H1 (cell line): ENCODE measurements at regions not wholly inside any gene's neighbourhood (a gene's known extent, or its start where the extent isn't known, plus 50 kb on each side); places are given as distances from the start of the nearest gene placed in this dataset.

Experiments used
- CTCF ChIA-PET: fragments of 300-600 bp; sonication (Branson Sonifier 250); formaldehyde crosslinking; loops from one replicate; lab custom pipeline; 2021; ENCODE audit not compliant: partially characterized antibody; lab: Charles Lee
- POLR2A ChIA-PET: fragments of 300-600 bp; sonication (Branson Sonifier 250); formaldehyde crosslinking; loops from one replicate; lab custom pipeline; 2021; ENCODE audit warnings: inconsistent platforms; ENCODE audit not compliant: partially characterized antibody; lab: Charles Lee
- DNase-seq, 2 experiments: peaks; one replicate each; pipeline versions ENCODE4 v3.0.0 to v3.0.0-alpha.2; 2010 to 2022; ENCODE audit warnings: low spot score in 2 of 2, low read depth in 1 of 2, mixed read lengths in 1 of 2
- FAIRE-seq: peaks from 2 replicates; lab custom pipeline; 2011; peaks lifted over from hg19 to GRCh38; lab: Jason Lieb, UNC
- H2AFZ ChIP-seq: 2 replicates; pipeline ENCODE4 v1.8.1; 2012; ENCODE audit warnings: low read length, inconsistent platforms
- H2AK5ac ChIP-seq: 2 replicates; pipeline ENCODE4 v1.6.1; 2013; ENCODE audit warnings: low read depth, low read length
- H2BK120ac ChIP-seq: replicated peaks from 2 replicates; pipeline ENCODE3; 2013; ENCODE audit warnings: low read depth, low read length, inconsistent platforms
- H2BK12ac ChIP-seq: 2 replicates; pipeline ENCODE4 v1.6.1; 2013; ENCODE audit warnings: low read depth, low read length
- H2BK15ac ChIP-seq: 2 replicates; pipeline ENCODE4 v1.6.1; 2013; ENCODE audit warnings: low read length
- H2BK20ac ChIP-seq: 2 replicates; pipeline ENCODE4 v1.6.1; 2013; ENCODE audit warnings: low read length
- H2BK5ac ChIP-seq: 2 replicates; pipeline ENCODE4 v1.6.1; 2013; ENCODE audit warnings: low read depth, low read length
- H3K14ac ChIP-seq: 2 replicates; pipeline ENCODE4 v1.6.1; 2013; ENCODE audit warnings: inconsistent platforms; ENCODE audit not compliant: insufficient read length
- H3K18ac ChIP-seq: 2 replicates; pipeline ENCODE4 v1.6.1; 2013; ENCODE audit warnings: low read length; ENCODE audit errors: extremely low read depth
- H3K23ac ChIP-seq: 2 replicates; pipeline ENCODE4 v1.6.1; 2013; ENCODE audit warnings: inconsistent platforms; ENCODE audit not compliant: insufficient read length
- H3K23me2 ChIP-seq: 2 replicates; pipeline ENCODE4 v1.6.1; 2013; ENCODE audit warnings: low read depth, low read length
- H3K27ac ChIP-seq: 2 replicates; pipeline ENCODE4 v1.6.1; 2011; ENCODE audit warnings: low read depth, low read length, inconsistent platforms
- H3K27me3 ChIP-seq, 4 experiments: replicated peaks in 1 of 4; 1 replicate in 1 of 4; 2 replicates in 3 of 4; pipeline versions ENCODE4 v1.6.1 to v1.8.1; 2011 to 2013; ENCODE audit warnings: low read length in 3 of 4, mild to moderate bottlenecking in 3 of 4, inconsistent platforms in 2 of 4, mixed read lengths in 2 of 4, moderate library complexity in 1 of 4; ENCODE audit not compliant: control insufficient read depth in 3 of 4, insufficient read depth in 3 of 4; ENCODE audit errors: extremely low read depth in 1 of 4
- H3K36me3 ChIP-seq, 4 experiments: 2 replicates each; pipeline versions ENCODE4 v1.6.1 to v1.8.1; 2011 to 2013; ENCODE audit warnings: mild to moderate bottlenecking in 4 of 4, low read length in 3 of 4, moderate library complexity in 2 of 4, control low read depth in 1 of 4, inconsistent platforms in 1 of 4; ENCODE audit not compliant: insufficient read depth in 4 of 4, control insufficient read depth in 2 of 4
- H3K4ac ChIP-seq: replicated peaks from 2 replicates; pipeline ENCODE3; 2013; ENCODE audit warnings: low read length, low read depth, mixed read lengths, inconsistent platforms; ENCODE audit not compliant: insufficient read length
- H3K4me1 ChIP-seq, 4 experiments: replicated peaks in 1 of 4; 1 replicate in 1 of 4; 2 replicates in 3 of 4; pipeline versions ENCODE4 v1.6.1 to v1.8.1; 2011 to 2013; ENCODE audit warnings: low read length in 3 of 4, inconsistent platforms in 2 of 4, mixed read lengths in 1 of 4; ENCODE audit not compliant: insufficient read depth in 4 of 4, control insufficient read depth in 3 of 4
- H3K4me2 ChIP-seq, 2 experiments: 2 replicates each; pipeline versions ENCODE4 v1.6.1 to v1.8.1; 2011 to 2013; ENCODE audit warnings: low read depth in 2 of 2, low read length in 2 of 2, control low read depth in 1 of 2, inconsistent platforms in 1 of 2, mild to moderate bottlenecking in 1 of 2; ENCODE audit not compliant: insufficient read depth in 1 of 2
- H3K4me3 ChIP-seq, 4 experiments: fragments of 200-600, 300-600 bp in 1 of 4; sonication (generic), shearing (Covaris generic), sonication (Bioruptor Twin) in 1 of 4; 2 replicates each; pipeline versions ENCODE4 v1.5.1 to v1.8.1; 2011 to 2016; ENCODE audit warnings: low read length in 4 of 4, low read depth in 3 of 4, control low read depth in 2 of 4, inconsistent platforms in 2 of 4, mild to moderate bottlenecking in 2 of 4, mixed read lengths in 1 of 4, moderate library complexity in 1 of 4; ENCODE audit not compliant: insufficient read depth in 2 of 4; ENCODE audit errors: extremely low read depth in 1 of 4
- H3K56ac ChIP-seq: replicated peaks from 2 replicates; pipeline ENCODE3; 2013; ENCODE audit warnings: low read depth, mild to moderate bottlenecking, mixed read lengths, low read length, inconsistent platforms; ENCODE audit not compliant: insufficient read length
- H3K79me1 ChIP-seq: 2 replicates; pipeline ENCODE4 v1.6.1; 2013; ENCODE audit warnings: low read depth, low read length, control low read depth
- H3K79me2 ChIP-seq, 2 experiments: 2 replicates each; pipeline versions ENCODE4 v1.6.1 to v1.8.1; 2012 to 2013; ENCODE audit warnings: low read length in 2 of 2, mild to moderate bottlenecking in 2 of 2, inconsistent platforms in 1 of 2; ENCODE audit not compliant: insufficient read depth in 2 of 2, control insufficient read depth in 1 of 2
- H3K9ac ChIP-seq, 4 experiments: replicated peaks in 1 of 4; 1 replicate in 1 of 4; 2 replicates in 3 of 4; pipeline versions ENCODE4 v1.6.1 to v1.8.1; 2011 to 2013; ENCODE audit warnings: low read depth in 3 of 4, low read length in 3 of 4, control low read depth in 2 of 4, mild to moderate bottlenecking in 2 of 4, moderate library complexity in 2 of 4, inconsistent platforms in 1 of 4; ENCODE audit errors: extremely low read depth in 1 of 4
- H3K9me3 ChIP-seq, 2 experiments: 2 replicates each; pipeline versions ENCODE4 v1.6.1 to v1.8.1; 2012 to 2013; ENCODE audit warnings: mild to moderate bottlenecking in 2 of 2, moderate library complexity in 2 of 2, control low read depth in 1 of 2, inconsistent platforms in 1 of 2, low read depth in 1 of 2, low read length in 1 of 2, mixed read lengths in 1 of 2; ENCODE audit not compliant: insufficient read depth in 2 of 2
- H4K20me1 ChIP-seq, 2 experiments: replicated peaks in 1 of 2; 2 replicates each; pipeline versions ENCODE3 to v1.8.1; 2011 to 2013; ENCODE audit warnings: inconsistent platforms in 2 of 2, low read length in 2 of 2, mild to moderate bottlenecking in 1 of 2; ENCODE audit not compliant: insufficient read depth in 2 of 2, control insufficient read depth in 1 of 2
- H4K5ac ChIP-seq: 2 replicates; pipeline ENCODE4 v1.6.1; 2013; ENCODE audit warnings: low read length, low read depth, mixed read lengths, inconsistent platforms; ENCODE audit not compliant: insufficient read length
- H4K8ac ChIP-seq: 2 replicates; pipeline ENCODE4 v1.8.0; 2013; ENCODE audit warnings: mild to moderate bottlenecking, moderate library complexity, low read length, inconsistent platforms; ENCODE audit not compliant: insufficient read depth; ENCODE audit errors: extremely low read depth
- H4K91ac ChIP-seq: replicated peaks from 2 replicates; pipeline ENCODE3; 2013; ENCODE audit warnings: low read length, mixed read lengths, inconsistent platforms; ENCODE audit not compliant: insufficient read length
- CHD1 ChIP-seq: IDR thresholded peaks from 2 replicates; pipeline ENCODE4 v1.6.1; 2012; ENCODE audit warnings: low read depth, low read length, improper control_type of control experiment
- GABPA ChIP-seq: IDR thresholded peaks from 2 replicates; pipeline ENCODE4 v1.6.1; 2011; ENCODE audit warnings: mild to moderate bottlenecking, low read length, moderate library complexity, borderline replicate concordance; ENCODE audit not compliant: insufficient read depth
- RFX5 ChIP-seq: IDR thresholded peaks from 2 replicates; pipeline ENCODE4 v1.6.1; 2011; ENCODE audit warnings: low read depth, low read length, improper control_type of control experiment, borderline replicate concordance
- SIRT6 ChIP-seq: IDR thresholded peaks from one replicate; pipeline ENCODE4 v1.7.1; 2012; ENCODE audit warnings: low read length, inconsistent platforms
- SP2 ChIP-seq: IDR thresholded peaks from 2 replicates; pipeline ENCODE4 v1.6.1; 2012; ENCODE audit warnings: mild to moderate bottlenecking, low read length, inconsistent platforms
- SP4 ChIP-seq: IDR thresholded peaks from 2 replicates; pipeline ENCODE4 v1.6.1; 2012; ENCODE audit warnings: low read length, inconsistent platforms
- SUZ12 ChIP-seq: fragments of 200-600 bp; sonication (generic); IDR thresholded peaks from 2 replicates; pipeline ENCODE4 v1.6.1; 2012; ENCODE audit warnings: mild to moderate bottlenecking, inconsistent platforms, low read length, moderate library complexity, mixed read lengths
- whole genome bisulfite sequencing, 2 experiments: shearing (Covaris generic) in 1 of 2; methylation state at CpG; one replicate each; pipeline versions ENCODE4 v1.1.6 to v1.1.7; 2013 to 2015; ENCODE audit warnings: low lambda C conversion rate in 2 of 2, mixed read lengths in 2 of 2, inconsistent platforms in 1 of 2, low coverage in 1 of 2, missing lambda C conversion rate in 1 of 2; ENCODE audit not compliant: insufficient replicate concordance in 2 of 2, insufficient coverage in 1 of 2, insufficient read length in 1 of 2; ENCODE audit errors: extremely low coverage in 1 of 2, missing lambda C conversion rate in 1 of 2; 5-methylcytosine and 5-hydroxymethylcytosine counted together

DNA sequence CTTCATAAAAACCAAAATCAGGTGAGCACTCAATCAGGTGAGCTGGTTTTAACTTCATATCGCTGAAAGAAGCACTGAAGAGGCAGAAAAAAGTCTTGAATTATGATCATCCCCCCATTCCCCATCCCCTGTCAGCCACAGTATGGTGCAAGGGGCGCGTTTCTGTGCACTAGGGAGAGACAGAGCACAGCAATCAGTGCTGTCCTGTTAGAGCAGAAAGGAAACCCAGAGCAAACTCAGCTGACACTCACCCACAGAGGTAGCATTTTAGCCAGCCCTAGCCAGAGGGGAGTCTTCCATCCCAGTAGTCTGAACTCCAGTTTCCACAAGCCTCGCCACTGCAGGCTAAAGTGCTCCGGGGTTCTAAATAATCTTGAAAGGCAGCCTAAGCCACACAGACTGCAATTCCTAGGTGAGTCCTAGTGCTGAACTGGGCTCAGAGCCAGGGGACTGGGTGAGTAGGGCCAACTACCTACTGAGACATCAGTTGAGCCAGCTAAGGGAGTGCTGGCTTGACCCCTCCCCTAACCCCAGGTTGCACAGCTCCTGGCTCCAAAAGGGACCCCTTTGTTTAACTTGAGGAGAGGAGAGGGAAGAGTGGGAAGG, 1352.6 kb upstream of the GJE1 start:
- no peak overlapping the region for H3K14ac ChIP-seq
- POLR2A ChIA-PET: no interaction called here
- H3K23me2 ChIP-seq: no peaks in the 10 kb centered on the region
- H3K27me3 ChIP-seq: no peaks in the 10 kb centered on the region
- H4K5ac ChIP-seq: no peak overlapping the region
- H3K4me2 ChIP-seq: no peak overlapping the region
- no peaks in the 10 kb centered on the region for H3K4me1 ChIP-seq
- no peak overlapping the region for H3K56ac ChIP-seq
- H3K23ac ChIP-seq: no peak overlapping the region
- 0 out of 2 replicates have a peak overlapping the region, but pooled peaks have one; percentile 94 for H2AFZ ChIP-seq
- no peak overlapping the region for H2BK12ac ChIP-seq
- no peak overlapping the region for H2BK15ac ChIP-seq
- no peak overlapping the region for H2BK20ac ChIP-seq
- no peaks in the 10 kb centered on the region for H3K79me2 ChIP-seq
- no peaks in the 10 kb centered on the region for H4K20me1 ChIP-seq
- no peak overlapping the region for H3K18ac ChIP-seq
- no peak overlapping the region for H3K9ac ChIP-seq
- H3K4ac ChIP-seq: no peak overlapping the region
- H4K91ac ChIP-seq: no peak overlapping the region
- FAIRE-seq: no peak
- no peaks in the 10 kb centered on the region for H3K79me1 ChIP-seq
- no peak overlapping the region for H3K4me3 ChIP-seq
- no peak for DNase-seq
- CTCF ChIA-PET: interaction anchor here (1.4 kb wide), 1 partner anchor 13 kb away, joined by 3 read pairs; no protein-coding TSS in a partner anchor
- H2AK5ac ChIP-seq: no peak overlapping the region
- no peak overlapping the region for H2BK120ac ChIP-seq
- H4K8ac ChIP-seq: peak overlapping the region; percentile 51; the same call in 1 of the 2 replicates
- TF ChIP-seq CHD1 (no peak), SIRT6 (no peak), SP4 (no peak), SUZ12 (no peak), RFX5 (no peak), GABPA (no peak), SP2 (no peak)
- no peaks in the 10 kb centered on the region for H3K9me3 ChIP-seq
- WGBS, 2 experiments: 86% methylated on average over 5 of the region's 5 CpGs; no CpG with 5 or more reads in 1 of the 2 experiments
- H3K27ac ChIP-seq: no peak overlapping the region
- H2BK5ac ChIP-seq: no peak overlapping the region
- H3K36me3 ChIP-seq: no peaks in the 10 kb centered on the region
